ENCODE measurements at regions not wholly inside any gene's neighbourhood (a gene's known extent, or its start where the extent isn't known, plus 50 kb on each side); places are given as distances from the start of the nearest gene placed in this dataset.

DNA sequence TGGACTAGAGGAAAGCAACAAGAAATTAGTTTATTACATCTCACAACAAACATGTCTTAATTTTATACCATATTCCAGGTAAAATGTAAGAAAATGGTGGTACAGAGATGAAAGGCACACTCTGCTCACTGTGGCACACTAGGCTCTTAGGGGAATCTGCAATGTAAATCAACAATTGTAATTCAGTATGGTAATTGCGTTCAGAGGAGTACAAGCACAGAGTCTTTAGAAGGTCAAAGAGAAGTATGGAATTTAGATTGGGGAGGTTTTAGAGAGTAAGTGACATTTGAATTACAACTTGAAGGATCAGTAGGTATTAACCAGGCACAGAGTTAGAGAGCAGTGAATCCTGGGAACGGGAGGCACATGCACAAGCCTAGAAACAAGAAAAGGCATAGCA lies 694.0 kb upstream of the USP15 start:
- TF ChIP-seq CTCF (IDR thresholded peaks at IDR 0.05) (no peak), ZFX (IDR thresholded peaks at IDR 0.05; ENCODE audit: borderline replicate concordance) (no peak)

Measured in 22Rv1 (cell line).